DMS53 (cell line): ENCODE measurements at regions not wholly inside any gene's neighbourhood (a gene's known extent, or its start where the extent isn't known, plus 50 kb on each side); places are given as distances from the start of the nearest gene placed in this dataset.

Source experiments
- DNase-seq: peaks from one replicate; lab custom pipeline; 2025; lab: John Stamatoyannopoulos, UW

DNA sequence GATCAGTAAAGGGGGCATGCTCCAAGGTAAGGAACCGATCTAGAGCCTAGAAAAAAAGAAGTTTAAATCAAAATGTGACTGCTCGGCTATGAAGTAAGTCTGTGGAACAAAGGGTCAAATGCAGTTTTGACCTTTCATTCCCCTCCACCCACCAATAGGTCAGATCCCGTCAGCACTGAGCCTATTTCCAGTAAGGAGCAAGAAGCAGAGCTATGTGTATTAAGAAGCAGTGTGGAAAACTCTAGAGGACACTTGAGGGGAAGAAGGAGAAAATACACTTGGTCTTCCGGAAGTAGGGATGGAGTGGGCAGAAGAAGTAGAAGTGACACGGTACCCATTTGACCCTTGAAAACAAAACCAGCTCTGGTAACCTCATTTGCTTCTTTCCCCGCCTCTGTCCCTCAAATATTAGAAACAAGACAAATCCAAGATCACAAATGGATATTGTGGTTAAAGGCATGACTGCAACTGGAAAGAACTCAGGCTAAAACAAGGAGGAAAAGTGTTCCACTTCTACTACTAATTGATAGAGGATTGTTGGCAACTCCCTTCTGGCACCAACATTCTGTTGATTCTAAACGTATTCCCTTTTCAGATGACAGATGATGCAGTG is 888.3 kb upstream of the NR2F2 start:
- DNase-seq: no peak

DNA sequence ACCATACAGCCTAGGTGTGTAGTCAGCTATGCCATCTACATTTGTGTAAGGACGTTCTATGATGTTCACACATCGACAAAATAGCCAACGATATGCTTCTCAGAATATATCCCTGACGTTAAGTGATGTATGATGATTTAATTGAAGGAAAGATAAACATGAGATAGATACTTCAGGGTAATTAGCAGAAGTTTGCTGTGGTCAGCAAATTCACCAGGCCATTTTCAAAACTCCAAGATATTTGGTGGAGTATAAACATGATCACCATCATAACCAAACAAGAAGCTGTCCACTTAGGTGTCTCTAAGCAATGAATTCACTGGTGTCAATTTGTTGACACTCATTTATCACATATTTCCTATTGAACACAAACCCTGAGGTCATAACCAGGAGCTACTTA is 885.6 kb upstream of the NR2F2 start:
- no peak for DNase-seq

DNA sequence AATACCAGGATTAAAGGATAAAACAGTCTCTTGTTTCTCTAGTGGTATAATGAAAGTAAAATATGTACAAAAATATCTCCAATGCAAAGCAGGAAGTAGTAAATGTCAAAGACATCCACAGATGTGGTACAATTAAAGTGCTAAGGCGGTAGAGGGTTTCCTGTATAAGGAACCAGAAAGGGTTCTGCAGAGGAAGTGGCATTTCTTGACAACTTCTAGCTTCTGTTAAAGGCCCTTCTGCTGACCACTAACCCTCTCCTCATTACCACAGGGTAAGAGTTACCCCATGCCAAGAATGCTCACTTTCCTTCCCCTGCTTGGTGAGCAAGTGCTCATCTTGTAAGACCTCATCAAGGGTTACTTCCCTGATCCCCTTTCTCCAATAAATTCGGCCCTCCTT is 883.6 kb upstream of the NR2F2 start:
- DNase-seq: no peak

DNA sequence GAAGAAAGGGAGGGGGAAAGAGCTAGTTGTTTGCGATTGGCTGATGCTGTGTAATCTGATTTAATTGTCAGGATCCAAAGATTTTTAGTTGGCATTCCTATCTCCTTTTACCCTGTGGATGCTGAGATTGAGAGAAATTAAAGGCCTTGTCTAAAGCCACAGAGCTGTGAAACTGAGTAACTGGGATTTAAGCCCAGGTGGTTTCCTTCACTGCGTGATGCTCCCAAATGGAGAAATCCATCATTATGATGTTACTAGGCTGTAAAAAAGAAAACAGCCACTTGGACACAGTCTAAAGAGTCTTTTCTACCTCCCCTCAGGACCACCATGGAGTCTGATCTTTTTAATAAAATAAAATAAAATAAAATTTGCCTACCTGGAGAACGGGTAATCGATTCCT is 883.0 kb upstream of the NR2F2 start:
- DNase-seq: no peak

DNA sequence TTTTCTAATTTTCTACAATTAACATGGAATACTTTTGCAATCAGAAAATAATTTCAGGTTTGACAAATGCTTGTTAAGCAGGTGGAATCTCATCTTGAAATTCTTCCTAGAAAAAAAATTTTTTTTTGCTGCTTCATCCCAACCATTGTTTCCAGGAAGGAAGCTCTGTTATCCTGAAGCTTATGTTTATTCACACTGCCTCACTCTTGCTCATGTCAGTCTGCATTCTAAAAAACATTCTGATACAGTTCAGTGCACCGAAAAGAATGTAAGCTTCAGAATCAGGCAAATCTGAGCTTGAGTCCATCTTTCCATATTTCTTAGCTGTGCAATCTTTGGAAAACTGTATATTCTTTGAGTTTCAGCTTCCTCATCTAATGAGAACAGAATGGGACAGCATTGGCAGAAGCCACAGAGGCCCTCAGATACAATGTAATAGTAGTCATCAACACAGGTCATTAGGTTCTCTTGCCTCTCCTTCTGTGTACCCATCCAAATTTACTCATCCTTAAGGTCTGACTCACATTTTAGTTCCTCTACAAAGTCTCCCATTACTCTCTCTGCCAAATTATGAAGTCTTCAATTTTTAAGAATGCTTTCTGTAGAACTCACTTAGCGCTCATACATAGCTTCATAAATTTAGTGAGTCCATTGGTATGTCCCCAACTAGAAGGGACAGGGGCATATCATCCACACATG is 881.8 kb upstream of the NR2F2 start:
- DNase-seq: no peak

DNA sequence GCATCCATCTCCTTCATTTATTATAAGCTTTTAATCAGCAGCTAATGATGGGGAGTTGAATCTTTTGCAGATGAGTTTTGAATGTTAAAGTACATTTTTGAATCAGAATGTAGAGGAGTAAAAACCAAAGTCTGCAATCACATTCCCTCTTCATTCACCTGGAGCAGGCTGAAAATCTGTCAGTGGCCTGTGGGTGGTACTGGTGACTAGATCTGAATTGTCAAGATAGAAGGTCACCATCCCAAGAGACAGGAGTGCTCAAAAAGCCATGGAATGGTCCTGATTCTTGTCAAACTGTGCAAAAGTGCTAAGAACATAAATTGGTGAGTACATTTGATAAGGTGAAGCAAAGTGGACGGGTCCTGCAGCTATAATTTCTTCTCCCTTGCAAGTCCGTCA is 881.3 kb upstream of the NR2F2 start:
- DNase-seq: no peak

DNA sequence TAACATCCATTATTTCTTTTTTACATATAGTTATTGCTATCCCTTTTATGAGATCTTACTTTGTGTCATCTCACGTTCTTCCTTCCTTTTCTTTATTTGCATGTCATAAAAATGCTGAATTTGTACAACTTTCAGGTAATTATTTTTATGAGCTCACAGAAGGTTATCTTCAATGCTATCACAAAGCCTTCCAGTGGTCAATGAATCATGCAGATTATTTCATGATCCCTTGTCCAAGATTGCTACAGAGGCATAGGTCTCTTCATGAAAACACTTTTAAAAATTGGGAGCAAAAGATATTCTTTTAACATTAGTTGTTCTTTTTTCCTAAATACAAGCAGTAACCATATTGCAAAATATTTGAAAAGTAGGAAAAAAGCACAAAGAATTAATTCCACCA is 880.1 kb upstream of the NR2F2 start:
- no peak for DNase-seq

DNA sequence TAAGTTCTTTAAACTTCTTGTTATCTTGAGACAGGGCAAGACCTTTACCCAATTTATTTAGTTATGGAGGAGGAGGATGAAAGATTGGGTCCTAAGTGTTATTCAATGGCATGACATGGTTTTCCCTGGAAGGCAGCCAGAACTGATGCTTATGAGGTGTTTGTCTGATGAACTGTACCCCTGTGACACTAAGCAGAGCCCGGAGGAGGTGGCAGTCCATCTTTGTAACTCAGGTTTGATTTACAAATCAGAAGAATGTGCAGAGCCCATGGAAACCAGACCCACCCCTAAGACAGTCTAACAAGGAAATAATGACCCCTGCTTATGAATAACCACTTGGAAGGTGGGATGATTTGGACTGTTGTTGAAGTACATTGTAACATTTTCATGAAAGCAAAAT is 878.6 kb upstream of the NR2F2 start:
- no peak for DNase-seq

DNA sequence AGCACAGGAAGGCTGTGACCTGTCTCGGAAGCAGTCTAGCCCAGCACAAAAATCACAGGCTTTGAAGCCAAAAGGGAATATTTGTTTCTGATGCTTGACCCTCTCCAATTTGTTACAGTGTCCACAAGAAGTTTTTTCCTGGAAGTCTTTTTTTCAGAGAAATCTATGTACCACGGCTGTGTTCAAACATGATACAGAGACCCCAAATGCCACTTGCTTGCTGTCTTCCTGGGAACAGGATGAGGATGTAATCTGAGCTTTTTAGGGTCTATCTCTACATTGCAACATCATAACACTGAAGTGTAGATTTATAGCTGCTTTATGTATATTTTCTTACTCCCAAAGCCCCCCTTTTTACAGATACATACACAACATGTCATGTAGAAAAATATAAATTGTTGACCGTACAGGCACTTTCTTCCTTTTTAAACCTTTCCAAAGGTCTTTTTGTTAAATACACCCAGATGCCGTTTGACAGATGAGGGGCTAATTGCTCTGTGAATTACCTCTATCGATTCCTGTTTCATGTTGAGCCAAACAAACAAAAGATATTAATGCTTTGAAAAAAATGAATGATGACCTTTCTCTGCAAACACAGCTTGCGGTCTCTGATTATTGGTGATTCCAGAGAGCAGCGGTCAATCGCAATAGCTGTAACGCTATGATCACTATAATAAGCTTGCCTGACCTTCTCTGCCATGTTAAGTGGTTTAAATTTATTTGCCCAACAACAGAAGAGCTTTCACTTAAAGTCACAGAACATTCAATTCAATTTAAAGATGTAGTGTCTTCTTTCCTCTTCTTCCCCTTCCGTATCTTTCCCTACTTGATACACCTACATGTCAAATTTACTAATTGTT is 875.9 kb upstream of the NR2F2 start:
- DNase-seq: no peak

DNA sequence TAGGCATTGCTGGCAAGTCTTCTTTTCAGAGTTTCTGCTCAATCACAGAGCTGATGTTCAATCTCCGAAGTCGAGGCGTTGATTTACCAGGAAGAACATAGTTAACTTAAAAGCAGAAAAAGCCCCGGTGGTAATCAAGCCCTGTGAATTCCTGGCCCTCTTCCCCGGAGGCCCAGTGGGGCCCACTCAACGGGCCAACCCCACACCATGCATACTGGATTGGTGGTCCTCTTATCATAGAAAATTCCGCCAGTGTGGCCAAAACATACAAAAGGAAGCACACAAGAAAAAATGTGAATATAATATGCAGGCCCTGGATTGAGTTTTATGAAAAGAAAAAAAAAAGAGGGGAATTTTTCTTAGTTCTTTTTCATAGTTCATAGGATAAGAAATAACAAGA is 873.0 kb upstream of the NR2F2 start:
- DNase-seq: no peak

DNA sequence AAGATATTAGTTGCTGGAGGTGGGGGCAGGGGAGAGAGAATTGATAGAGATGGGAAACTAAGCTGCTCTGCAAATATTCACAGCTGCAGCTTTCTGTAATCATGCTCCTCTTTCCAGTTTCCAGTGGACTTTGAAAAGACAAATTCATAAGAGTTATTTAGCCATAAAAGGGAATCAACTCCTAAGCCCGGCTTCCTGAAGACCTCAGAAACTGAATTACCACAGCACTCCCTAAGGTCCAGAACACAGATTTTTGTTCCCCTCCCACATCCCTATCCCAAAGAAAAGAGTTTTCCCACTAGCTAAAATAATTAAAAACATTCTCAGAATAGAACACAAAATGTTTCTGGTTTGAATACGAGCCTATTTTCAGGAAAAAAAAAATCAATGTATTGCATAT is 871.8 kb upstream of the NR2F2 start:
- DNase-seq: no peak

DNA sequence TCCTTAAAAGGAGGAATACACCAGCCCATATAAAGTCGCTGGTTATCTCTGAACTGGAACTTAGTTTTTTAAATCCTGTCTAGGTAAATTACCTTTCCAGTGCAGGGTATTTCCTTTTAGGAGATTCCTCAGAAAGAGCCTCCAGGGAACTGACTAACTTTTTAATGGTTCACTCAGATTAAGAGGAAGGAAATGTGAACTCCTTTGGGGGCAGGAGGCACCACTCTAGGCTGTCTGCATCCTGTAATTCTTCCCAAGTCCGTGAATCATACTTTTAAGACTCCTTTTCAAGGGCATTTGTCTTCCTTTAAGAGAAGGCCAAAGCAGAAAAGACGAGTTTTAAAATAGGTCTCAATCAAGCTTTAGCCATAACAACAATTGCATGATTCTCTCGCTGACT is 871.2 kb upstream of the NR2F2 start:
- DNase-seq: no peak

DNA sequence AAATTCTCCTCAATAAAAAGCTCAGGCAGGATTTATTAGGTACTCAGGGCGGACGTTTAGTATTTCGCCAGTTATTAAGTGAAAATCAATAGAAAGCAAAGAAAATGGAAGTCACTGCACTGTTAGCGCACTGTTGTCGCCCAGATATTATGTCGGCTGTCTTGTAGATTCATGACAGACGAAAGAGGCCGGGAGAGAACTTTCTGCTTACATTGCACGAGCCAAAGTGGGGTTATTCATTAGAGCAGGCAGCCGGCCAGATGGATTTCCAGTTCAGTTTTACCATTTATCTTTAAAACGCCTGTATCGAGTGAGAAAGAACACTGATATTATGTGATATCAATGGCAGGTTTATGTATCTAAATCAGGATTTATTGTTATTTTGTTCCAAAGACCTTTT is 866.0 kb upstream of the NR2F2 start:
- no peak for DNase-seq

DNA sequence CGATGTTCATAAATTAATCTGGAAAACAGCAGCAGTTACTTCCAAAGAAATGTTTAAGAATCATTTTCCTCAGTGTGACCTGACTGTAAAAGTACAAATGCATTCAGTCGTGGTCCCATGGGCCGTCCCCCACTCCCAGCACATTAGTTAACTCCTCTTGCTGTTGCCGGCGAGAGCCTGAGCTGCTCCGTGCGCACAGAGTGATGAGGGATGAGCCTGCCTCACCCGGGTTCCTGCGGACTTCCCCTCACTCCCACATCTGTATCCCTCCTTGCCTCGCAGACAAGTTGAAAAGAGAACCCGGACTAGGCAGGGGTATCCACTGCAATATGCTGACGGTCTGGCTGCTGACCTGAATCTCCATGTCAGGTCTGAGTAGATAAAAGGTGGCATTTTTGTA is 861.7 kb upstream of the NR2F2 start:
- no peak for DNase-seq

DNA sequence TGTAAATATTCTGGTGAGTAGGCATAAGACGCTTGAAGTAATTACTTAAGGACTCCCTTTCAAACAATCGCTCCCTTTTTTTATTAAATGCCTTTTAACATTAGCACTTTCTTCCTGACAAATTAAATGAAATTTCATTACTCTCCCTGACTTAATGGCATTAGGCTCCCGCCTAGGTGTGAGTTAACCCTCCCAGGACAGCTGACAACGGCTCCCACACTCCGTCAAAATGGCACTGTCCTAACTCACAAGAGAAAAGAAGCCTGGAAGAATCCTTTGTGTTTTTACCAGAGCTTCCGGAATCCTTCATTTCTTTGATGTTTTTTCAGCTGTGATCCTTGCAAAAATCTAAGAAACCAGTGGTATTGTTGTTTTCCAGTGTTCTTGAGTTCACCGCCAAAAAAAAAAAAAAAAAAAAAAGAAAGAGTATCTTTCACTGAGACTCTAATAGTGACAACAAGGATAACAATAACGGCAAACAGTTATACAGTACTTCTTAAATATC is 861.0 kb upstream of the NR2F2 start:
- no peak for DNase-seq

DNA sequence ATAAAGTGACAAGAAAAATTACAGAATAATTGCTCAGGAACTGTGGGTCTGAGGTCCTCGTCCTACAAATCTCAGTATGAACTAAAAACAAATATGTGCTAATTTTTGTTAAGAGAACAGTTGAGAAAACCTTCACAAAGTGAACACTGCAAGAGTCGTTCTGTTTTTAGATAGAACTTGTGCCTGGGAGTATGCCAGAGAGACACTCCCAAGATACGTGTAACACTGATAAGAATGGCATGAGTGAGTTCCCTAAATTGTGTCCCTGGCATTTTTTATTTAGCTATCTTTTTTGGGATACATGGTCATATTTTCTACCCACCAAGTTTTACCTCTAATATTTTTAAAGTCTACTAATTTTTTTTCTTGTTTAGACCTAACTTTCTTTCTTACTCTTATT is 860.0 kb upstream of the NR2F2 start:
- DNase-seq: no peak

DNA sequence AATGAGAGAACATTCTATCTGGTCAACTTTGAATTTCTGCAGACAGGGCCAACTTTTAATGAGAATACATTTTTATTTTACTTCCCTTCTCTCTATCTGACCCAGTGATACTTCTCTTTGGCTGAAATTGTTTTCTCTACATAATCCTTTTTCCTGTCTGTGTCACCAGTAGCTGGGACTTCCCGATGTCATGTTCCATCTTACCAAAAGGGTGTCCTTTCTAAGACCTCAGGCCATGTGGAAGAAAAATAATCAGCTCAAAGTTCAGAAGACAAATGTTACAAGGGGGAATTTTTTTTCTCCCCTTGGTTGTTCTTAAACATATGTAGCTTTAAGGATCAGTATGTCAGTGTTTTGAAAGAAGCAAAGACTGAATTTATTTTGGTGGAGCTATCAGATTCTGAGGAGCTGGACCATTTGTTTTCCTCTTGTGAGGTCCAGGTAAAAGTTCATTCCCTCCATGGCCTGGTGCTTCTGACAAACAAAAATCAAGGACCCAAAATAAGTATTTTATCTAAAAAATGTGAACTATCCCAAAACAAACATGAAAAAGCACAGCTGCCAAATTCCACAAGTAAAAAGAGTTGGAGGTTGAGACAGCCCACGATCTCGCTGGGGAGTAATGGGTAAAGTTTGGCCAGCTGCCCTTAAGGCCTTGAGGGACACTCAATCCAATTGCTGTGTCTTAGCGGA is 859.4 kb upstream of the NR2F2 start:
- no peak for DNase-seq

DNA sequence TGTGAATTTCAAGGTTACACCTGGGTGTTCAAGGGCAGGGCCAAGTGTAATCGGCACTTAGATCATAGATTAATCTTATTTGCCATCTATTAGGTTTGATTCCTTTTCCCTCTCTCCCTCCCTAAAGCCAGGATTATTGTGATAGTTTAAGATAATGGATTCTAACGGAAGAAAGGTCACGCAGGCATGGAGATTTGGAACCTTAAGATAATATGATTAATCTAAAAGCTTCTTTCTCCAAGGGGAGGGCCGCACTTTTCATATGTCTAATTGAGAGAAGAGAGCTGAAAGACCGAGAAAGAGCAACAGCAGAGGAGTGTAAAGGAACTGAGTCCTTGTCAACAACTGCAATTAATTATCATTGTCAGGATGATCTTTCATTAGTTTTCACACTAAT is 858.8 kb upstream of the NR2F2 start:
- no peak for DNase-seq

DNA sequence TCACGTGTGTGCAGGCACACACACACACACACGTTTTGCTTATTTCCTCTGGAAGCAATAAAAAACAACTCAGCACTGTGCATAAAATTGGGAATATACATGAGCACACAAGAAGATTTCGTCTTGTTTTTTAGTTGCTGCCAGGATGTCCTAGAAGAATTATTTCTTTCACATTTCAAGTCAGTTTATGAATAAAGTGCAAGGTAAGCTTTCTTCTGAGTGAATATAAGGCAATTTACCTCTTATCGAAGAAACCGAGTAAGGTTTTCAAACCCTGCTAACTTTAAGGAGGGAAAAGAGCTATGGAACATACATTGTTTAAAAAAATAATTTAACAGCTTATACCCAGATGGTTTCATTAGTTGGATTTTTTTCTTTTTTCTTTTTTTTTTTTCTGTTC is 855.4 kb upstream of the NR2F2 start:
- no peak for DNase-seq

DNA sequence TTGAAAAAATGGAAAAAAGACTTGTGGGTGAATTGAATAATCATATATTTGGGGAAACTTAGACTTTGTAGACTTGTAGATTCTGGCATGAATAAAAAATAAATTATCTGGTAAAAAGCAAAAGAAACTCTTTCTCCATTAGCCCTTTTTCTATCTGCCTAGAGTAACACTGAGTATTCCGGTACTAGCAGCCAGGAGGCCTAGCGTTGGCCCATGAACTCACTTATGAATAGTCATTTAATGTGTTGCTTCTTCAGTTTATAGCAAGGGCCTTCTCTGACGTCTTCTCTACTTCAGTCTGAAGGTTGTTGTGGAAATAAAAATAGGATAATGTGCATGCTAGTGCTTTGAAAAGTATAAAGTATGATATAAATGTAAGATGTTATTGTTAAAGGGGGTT is 851.2 kb upstream of the NR2F2 start:
- no peak for DNase-seq

DNA sequence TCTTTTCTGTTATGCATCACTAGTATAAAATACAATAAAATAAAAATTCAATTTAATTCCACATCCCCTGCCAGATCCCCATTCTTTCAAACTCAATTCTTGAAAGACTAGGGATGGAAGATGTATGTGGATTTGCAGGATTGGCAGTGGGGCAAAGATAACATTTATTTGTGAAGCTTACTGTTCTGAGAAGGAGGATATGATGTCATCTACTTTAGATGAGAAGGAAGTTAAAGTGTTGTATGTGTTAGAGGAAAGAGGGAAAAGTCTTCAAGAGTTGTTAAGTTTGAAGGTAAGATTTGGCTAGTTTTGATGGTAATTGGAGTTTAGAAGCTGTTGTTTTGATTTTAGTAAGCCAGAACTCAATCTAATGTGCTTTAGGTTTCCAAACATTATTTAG is 845.1 kb upstream of the NR2F2 start:
- DNase-seq: no peak

DNA sequence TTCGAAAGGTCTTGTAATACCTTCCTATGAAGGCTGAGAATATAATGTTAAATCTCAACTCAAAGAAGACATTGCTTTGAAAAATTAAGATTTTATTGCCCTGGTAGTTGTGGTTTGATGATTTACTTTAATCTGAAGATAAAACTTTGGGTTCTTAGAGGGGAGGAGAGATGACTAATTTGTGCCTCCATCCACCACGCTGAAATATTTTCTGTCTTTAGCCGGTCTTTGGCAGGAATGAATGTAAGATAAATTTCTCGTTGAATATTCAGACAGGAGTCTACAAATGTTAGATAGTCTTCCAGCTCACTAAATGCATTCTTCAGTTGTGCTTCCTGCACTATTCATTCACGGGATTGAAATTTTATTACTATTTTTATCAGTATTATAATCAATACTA is 844.3 kb upstream of the NR2F2 start:
- no peak for DNase-seq

DNA sequence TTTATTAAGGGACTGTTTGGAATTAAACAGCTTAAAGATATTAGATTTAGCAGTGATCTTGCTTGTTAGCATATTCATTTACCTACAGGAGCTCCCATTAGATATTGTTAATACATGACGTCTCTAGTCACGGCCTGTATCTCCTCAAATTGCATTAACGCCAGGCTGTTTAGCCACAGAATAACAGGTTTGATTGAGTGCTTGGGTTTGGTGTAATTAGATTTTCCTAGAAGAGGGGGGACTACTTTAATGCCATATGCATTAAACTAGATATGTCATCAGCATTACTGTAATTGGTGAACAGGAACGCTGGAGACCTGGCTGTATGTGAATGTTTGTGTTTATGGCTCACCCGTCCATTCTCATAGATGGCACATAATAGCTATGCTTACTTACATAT is 841.4 kb upstream of the NR2F2 start:
- DNase-seq: no peak
